Kidney glomerular epithelial cell (primary cell): ENCODE measurements at regions not wholly inside any gene's neighbourhood (a gene's known extent, or its start where the extent isn't known, plus 50 kb on each side); places are given as distances from the start of the nearest gene placed in this dataset.
"Not testable (repeated sequence)": the region's sequence is repeated elsewhere in the genome, so short reads cannot be mapped to it uniquely, and the experiment has no call there.

Experiments used
- DNase-seq: peaks from one replicate; lab custom pipeline; 2025; lab: John Stamatoyannopoulos, UW

DNA sequence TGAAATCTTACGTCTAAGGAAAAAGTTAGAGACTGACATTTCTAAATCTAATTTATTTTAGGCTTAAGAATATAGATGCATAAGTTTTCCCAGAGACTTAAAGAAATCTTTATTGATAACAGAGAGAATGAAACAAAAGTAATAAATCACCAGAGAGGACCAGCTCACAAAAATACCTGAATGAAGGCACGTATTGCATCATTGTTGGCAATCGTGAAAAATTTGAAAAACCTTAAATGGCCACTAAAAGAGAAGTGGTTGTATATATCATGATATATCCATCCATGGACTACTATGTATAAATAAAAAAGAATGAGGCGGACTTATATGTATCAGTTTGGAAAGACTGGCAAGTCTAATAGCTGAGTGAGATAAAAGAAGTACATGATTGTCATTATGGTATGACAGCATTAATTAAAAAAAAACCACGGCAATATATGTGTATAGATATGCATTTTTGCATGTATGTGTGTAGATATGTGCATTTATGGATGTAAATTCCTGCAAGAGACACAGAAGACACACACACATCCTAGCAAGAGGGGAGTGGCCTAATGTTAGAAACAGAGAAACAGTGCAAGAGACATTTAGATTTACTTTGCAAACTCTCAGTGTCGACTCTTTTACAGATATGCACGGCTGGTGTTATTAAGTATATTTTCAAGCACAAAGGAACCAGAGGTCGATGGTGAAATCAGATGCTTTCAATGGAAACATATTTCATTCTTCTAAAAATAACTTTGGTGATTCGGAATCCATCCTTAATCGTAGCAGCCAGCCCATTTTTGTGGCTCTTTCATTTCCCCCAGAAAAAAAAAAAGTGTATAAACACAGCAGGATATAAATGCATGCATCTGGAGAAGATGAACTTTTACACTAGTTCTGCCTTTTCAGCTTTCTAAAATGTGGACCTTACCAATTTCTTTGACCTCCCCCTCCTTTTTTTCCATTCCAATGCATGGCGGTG lies 156.1 kb upstream of the SALL4 start:
- DNase-seq: no peak

DNA sequence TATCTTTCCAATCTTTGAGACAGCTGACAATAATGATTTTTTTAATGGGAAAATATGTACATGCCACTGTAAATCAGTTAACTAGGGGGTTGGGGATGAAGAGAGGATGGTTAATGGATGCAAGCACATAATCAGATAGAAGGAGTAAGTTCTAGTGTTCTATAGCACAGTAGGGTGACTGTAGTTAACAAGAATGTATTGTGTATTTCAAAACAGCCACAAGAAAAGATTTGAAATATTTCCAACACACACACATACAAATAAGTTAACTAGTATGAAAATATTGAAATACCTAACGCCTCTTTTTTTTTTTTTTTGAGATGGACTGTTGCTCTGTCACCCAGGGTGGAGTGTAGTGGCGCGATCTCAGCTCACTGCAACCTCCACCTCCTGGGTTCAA lies 153.4 kb upstream of the SALL4 start:
- DNase-seq: peak; percentile 51

DNA sequence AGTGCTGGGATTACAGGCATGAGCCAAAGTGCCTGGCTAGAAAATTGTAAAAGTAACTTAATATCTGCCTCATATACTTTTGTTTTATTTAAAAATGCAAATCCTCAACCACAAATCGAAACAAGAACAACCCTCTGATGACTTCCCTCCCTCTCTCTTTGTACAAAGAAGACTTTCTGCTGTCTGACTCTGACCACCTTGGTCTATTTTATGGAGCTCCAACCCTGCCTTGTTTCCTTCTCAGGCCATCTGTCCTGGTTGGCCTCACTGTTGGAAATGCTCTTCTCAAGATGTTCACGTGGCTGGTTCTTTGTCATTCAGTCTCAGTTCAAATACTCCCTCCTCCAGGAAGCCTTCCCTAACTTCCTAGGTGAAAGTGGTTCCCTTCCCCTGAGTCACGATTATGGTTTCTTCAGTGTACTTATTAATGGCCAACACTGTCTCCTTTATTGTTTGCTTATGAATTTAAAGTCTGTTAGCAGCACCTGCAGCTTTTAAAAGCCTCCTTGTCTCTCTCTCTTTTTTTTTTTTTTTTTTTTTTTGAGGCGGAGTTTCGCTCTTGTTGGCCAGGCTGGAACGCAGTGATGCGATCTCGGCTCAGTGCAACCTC lies 151.5 kb upstream of the SALL4 start:
- DNase-seq: no peak

DNA sequence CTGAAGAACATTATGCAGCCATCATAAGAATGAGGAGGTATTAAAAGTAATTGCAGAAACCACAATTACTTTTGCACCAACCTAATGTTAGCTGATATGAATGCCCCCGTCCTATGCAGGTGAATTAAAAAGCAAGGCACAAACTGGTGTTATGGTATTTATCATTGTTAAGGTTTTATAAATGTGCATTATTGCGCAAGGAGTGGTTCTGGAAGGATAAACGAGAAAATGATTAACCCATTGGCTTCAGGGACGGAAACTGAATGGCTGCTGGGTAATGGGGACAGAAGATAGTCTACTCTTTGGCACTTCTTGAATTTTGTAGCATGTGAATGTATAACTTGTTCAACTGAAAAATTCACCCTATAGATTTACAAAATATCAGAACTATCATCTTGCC lies 148.6 kb upstream of the SALL4 start:
- no peak for DNase-seq

DNA sequence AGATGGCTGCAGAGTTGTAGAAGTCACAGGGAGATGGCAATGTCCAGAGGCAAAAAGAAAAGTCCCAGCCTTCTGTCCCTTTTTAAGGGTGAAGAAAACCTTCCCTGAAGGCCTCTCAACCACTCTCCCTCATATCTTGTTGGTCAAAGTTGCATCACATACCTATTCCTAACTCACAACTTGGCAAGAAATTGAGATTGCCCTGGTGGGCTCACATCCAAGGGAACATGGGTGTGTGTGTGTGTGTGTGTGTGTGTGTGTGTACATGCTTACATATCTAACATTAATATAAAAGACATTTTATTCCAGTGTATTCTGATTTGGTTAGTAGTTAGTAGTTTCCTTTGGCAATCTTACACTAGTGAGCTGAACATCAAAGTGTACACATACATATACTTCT lies 144.3 kb upstream of the SALL4 start:
- DNase-seq: no peak

DNA sequence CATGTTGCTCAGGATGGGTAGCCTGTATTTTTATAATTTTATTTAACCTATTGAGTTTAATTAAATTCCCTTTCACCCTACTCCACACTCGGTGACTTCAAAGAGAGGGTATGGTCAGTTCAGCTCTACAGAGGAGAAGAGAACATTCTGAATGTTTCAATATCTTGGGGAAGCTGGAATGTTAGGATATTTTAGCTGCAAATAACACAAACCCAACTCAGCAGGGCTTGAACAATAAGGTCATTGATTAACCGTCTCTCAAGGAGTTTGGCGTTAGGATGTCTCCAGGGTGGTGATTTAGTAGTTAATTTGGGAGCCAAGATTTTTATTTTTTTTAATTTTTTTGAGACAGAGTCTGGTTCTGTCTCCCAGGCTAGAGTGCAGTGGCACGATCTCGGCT lies 143.6 kb upstream of the SALL4 start:
- DNase-seq: no peak

DNA sequence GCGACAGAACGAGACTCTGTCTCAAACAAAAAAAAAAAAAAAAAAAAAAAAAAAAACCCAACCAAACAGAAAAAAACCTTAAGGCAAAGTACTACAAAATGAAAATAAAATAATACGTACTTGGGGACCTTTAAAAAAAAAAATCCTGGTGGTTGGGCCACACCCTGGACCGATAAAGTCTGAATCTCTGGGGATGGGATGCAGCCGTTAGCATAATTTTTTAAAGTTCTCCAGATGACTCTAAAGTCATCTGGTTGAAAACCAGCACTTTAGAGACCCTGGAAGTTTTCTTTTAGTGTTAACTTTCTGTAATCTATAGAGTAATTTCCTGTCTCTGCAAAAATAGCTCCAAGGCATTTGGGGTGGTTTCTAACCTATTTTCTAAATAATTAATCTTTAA lies 142.9 kb upstream of the SALL4 start:
- no peak for DNase-seq

DNA sequence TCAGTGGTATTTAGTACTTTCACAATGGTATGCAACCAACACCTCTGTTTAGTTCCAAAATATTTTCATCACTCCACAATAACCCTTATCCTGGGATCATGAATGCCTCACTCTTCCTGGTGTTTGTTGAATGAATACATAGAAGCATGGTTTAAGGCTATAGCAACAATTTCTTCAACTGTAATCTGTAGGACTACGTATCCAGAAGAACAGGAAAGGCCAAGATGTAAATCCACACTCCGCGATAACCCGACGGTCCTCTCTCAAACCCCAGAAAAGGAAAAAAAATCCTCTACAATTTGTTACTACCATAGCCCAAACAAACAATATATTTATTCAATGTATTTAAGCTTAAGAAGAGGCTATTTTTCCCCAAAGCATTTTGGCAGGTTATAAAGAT lies 141.4 kb upstream of the SALL4 start:
- DNase-seq: no peak

DNA sequence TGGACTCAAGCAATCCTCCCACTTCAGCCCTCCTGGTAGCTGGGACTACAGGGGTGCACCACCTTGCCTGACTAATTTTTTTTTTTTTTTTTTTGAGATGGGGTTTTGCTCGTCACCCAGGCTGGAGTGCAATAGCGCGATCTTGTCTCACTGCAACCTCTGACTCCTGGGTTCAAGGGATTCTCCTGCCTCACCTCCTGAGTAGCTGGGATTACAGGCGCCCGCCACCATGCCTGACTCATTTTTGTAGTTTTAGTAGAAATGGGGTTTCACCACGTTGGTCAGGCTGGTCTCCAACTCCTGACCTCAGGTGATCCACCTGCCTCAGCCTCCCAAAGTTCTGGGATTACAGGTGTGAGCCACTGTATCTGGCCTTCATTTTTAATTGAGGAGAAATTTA lies 141.0 kb upstream of the SALL4 start:
- not testable (repeated sequence) for DNase-seq

DNA sequence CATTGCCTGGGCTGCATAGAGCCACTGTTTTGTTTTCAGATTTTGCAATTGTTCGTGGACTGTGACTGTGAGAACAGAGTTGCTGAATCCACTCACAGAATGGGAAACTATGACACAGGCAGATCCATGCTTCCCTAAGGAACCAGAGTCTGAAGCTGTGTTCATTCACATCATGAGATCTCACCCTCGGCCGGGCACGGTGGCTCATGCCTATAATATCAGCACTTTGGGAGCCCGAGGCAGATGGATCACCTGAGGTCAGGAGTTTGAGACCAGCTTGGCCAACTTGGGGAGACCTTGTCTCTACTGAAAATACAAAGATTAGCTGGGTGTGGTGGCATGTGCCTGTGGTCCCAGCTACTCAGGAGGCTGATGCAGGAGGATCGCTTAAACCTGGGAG lies 139.2 kb upstream of the SALL4 start:
- no peak for DNase-seq

DNA sequence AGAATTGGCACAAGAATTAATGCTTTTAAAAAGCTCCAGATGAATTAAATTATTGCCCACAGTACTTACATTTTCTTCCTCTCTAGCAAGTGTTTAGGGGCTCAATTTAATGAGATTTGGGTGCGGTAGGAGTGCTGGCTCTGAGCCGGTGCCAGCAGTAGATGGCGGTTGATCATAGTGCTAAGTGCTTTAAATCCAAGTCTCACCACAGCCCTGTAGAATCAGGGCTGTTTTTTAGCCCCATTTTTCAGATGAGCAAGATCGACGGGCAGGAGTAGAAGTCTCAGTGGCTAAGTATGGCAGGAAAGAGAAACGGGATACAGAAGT lies 136.9 kb upstream of the SALL4 start:
- no peak for DNase-seq

DNA sequence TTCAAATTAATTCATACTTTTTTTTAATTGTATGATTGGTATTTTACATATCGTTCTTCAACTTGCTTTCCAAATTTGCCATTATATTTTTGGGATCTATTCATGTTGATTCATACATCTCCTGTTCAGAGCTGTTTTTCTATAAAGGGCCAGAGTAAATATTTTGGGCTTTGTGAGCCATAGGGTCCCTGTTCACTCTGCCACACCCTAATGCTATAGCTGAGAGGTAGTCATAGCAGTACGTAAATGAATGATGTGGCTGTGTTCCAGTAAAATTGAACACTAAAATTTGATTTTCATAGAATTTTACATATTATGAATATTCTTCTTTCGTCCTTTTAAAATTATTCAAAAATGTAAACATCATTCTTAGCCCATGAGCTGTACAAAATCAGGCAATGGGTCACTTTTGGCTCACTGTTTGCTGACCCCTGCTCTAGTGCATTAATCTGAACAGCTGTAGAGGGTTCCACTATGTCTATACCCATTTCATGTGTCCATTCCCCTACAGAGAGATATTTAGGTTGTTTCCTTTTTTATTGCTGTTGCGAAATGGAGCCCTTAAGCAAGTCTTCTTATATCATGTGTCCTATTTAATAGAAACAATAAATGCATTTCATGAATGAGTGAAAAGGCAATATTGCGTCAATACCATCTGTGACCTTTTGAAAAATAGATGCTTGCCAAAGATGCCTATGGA lies 136.4 kb upstream of the SALL4 start:
- DNase-seq: no peak

DNA sequence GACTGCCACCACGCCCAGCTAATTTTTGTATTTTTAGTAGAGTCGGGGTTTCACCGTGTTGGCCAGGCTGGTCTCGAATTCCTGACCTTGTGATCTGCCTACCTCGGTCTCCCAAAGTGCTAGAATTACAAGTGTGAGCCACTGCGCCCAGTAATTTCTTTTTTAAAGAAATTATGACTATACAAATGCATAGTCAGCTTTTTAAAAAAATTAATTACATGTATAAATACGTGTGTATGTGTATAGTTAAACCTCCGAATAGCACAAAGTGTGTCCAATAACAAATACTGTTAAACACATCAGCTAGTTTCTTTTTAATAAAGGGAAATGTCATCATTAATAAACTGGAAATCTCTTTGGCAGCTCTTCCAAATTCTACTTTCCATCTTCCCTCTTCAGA lies 135.5 kb upstream of the SALL4 start:
- no peak for DNase-seq

DNA sequence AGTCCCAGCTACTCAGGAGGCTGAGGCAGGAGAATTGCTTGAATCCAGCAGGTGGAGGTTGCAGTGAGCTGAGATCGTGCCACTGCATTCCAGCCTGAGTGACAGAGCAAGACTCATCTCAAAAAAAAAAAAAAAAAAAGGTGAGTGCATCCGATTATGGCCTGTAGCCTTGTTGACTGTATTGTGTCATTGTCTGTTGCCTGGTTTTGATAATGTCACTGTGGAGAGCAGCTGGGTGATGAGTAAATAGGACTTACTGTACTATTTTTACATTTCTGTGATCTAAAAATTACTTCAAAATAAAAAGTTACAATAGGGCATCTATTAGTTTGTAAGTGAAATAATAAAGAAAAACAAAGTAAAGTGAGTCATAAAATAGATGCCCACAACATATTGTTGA lies 134.1 kb upstream of the SALL4 start:
- DNase-seq: no peak

DNA sequence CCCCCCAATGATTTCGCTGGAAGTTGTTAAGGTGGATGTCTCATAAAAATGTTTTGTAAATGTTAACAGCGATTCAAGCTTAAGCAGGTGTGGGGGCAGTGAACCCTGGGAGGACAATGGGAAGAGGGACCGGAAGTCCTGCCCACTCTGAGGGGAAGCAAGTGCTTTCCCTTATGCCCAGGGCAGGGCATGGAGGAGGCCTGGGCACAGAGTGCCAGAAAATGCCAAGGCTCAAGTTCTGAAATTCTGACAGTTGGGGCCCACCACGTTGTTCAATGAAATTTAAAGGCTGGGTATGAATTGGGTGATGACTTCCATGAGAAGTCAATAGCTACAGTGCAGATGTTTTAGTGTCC lies 132.7 kb upstream of the SALL4 start:
- no peak for DNase-seq

DNA sequence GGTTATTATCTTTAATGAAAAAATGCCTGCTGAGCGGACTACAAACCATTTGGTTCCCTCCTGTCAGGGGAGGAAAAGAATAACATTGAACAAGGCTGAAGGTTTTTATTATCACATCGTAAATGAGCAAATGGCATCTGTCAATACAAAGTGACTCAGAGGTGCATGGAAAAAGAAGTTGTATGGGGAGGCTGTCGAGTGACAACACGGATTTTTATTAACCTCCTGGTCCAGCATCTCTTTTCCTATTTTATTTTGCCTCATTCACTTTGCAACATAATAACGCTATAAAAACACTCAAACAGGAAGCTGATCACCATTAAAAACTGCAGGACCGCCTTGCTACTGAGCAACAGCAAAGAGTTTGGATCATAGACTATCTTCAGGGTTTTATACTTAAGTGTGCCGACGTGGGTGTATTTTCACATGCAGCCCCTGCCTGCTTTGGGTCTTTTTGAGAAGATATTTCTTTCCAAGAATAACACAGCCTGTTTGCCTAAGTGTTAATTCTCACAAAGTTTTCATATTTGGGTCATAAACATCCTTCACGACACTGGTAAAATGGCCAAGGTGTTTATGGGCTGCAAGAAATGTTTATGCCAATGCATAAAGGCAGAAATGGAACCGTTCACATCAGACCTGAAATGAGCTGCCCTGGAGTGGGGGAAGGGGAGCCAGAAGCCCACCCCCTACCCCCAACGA lies 132.1 kb upstream of the SALL4 start:
- DNase-seq: no peak

DNA sequence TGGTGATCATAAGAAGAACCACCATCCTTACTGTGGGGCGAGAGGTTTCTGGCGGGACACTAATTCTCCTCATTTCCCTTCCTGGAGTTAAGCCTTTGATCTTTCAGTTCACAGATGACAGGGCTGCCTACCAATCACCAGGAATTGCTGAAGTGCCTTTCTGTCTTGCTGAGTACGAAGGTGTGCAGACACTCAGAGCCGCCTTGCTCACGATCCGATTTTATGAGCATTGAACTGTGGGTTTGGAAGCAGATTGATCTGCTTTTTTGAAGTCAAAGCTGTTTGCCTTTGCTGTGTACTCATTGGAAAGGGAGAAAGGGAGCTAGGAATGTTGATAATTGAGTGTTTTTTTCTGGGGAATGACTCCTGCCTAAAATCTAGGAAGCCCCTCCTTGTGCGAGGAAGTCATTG lies 129.1 kb upstream of the SALL4 start:
- no peak for DNase-seq

DNA sequence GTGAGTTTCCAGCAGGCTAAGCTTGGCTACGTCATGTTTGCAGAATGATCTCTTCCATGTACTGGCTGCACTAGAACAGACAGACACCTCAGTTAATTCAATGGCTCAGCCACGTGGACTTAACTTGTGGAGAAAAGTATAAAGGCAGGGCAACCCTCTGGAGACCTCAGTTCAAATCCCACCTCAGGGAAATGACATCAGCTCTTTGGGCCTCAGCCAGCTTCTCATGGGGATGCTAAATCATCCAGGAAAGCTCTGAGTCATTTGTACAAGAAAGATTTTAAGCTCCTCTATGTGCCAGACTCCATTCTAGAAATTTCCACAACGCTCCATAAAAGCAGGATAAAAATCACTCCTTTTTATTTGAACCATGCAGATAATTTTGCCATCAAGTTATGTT lies 128.5 kb upstream of the SALL4 start:
- DNase-seq: no peak

DNA sequence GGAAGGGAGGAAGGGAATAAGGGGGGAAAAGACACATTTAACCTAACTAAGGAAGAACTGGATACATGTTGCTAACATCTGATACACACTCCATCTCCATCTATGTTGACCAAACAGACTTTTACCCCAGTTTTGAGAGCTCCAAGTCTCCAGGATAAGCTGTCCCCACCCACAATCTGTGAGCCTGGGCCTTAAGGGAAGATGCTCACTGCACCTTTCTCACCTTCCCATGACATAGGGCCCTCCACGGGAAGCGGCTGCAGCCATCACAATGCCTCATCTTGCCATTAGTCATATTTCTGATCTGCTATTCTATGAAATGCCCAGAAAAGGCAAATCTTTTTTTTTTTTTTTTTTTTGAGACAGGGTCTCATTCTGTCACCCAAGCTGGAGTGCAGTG lies 126.6 kb upstream of the SALL4 start:
- DNase-seq: no peak

DNA sequence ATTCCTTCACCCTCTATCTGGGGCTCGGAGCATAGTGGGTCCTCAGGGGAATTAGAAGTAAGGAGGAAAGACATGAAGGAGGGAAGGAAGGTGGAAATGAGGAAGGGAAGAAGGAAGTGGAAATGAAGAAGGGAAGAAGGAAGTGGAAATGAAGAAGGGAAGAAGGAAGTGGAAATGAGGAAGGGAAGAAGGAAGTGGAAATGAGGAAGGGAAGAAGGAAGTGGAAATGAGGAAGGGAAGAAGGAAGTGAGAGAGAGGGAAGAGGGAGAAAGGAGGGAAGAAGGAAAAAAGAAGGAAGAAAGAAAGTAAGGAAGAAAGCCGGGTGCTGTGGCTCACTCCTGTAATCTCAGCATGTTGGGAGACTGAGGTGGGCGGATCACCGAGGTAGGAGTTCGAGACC lies 125.6 kb upstream of the SALL4 start:
- not testable (repeated sequence) for DNase-seq

DNA sequence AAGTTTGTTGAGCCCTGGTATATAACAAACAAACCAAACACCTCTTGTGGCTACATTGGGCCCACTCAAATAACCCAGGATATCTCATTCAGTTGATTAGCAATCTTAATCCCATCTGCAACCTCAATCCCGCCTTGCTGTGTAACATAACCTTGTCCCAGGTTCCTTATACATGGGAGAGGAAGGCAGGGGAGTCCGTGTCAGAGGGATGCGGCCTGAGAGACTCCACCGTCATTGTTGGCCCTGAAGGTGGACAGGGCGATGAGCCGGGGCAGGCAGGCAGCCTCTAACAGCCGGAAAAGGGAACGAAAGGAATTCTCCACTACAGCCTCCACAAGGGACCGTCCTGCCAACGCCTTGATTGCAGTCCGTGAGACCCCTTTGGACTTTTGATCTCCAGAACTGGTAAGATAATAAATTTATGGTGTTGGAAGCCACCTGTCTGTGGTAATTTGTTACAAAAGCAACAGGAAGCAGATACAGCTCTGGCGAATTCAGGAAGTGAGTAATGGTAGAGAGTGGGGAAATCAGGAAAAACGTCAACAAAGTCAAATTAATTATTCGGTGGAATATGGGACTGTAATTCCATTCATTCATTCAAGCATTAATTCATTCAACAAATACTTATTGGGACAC lies 124.5 kb upstream of the SALL4 start:
- no peak for DNase-seq

DNA sequence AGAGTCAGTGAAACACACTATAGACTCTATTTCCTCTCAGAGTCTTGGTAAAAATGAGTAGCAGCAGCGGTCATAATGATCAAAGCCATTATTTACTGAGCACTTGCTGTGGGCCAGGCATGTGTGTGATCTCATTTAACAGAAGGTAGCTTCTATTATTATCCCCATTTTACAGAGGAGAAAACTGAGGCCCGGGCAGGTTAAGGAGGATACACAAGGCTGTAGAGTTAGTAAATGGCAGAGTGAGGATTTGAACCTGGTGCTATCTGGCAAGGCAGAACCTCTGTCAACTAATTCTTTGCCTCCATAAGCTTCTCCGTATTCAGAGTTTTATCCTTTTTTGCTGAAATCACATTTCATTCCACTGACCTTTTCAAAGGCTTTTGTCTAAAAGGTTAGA lies 122.2 kb upstream of the SALL4 start:
- no peak for DNase-seq
